MM.1S (cell line): ENCODE measurements at regions not wholly inside any gene's neighbourhood (a gene's known extent, or its start where the extent isn't known, plus 50 kb on each side); places are given as distances from the start of the nearest gene placed in this dataset.
A peak's percentile ranks its signal among the peaks of the same experiment; 100 is the strongest.
"Not testable (repeated sequence)": the region's sequence is repeated elsewhere in the genome, so short reads cannot be mapped to it uniquely, and the experiment has no call there.

Experiments
- DNase-seq: peaks from one replicate; pipeline ENCODE4 v3.0.0-alpha.2; 2015
- H2AFZ ChIP-seq: fragments of 300-600 bp; sonication (generic); 2 replicates; pipeline ENCODE4 v1.6.0; 2016; ENCODE audit warnings: antibody characterized with exemption, low read length
- H3F3A ChIP-seq: fragments of 300-600 bp; sonication (generic); 2 replicates; pipeline ENCODE4 v1.6.1; 2016; ENCODE audit warnings: mild to moderate bottlenecking, antibody characterized with exemption, low read length, moderate library complexity, mixed read lengths; ENCODE audit not compliant: insufficient read depth
- H3K27ac ChIP-seq: fragments of 300-600 bp; sonication (generic); 2 replicates; pipeline ENCODE4 v1.5.1; 2016; ENCODE audit warnings: mild to moderate bottlenecking, low read length
- H3K27me3 ChIP-seq: fragments of 300-600 bp; sonication (generic); replicated peaks from 2 replicates; pipeline ENCODE4 v1.6.0; 2016; ENCODE audit warnings: low read length; ENCODE audit not compliant: insufficient read depth
- H3K36me3 ChIP-seq: fragments of 300-600 bp; sonication (generic); replicated peaks from 2 replicates; pipeline ENCODE4 v1.6.1; 2016; ENCODE audit warnings: mild to moderate bottlenecking, low read length, mixed read lengths; ENCODE audit not compliant: insufficient read depth
- H3K4me1 ChIP-seq: fragments of 300-600 bp; sonication (generic); 2 replicates; pipeline ENCODE4 v1.6.1; 2016; ENCODE audit warnings: low read length, mixed read lengths
- H3K4me2 ChIP-seq: fragments of 300-600 bp; sonication (generic); 2 replicates; pipeline ENCODE4 v1.6.0; 2016; ENCODE audit warnings: low read depth, low read length
- H3K4me3 ChIP-seq: fragments of 300-600 bp; sonication (generic); 2 replicates; pipeline ENCODE4 v1.5.1; 2016; ENCODE audit warnings: low read length, mixed read lengths
- H3K79me2 ChIP-seq: fragments of 300-600 bp; sonication (generic); 2 replicates; pipeline ENCODE4 v1.6.1; 2016; ENCODE audit warnings: mixed run types, low read length, mixed read lengths
- H3K9ac ChIP-seq: fragments of 300-600 bp; sonication (generic); 2 replicates; pipeline ENCODE4 v1.6.1; 2016; ENCODE audit warnings: low read length, mixed read lengths
- H3K9me2 ChIP-seq: fragments of 300-600 bp; sonication (generic); replicated peaks from 2 replicates; pipeline ENCODE4 v1.6.1; 2016; ENCODE audit warnings: mild to moderate bottlenecking, low read length, mixed read lengths; ENCODE audit not compliant: insufficient read depth
- H3K9me3 ChIP-seq: fragments of 300-600 bp; sonication (generic); replicated peaks from 2 replicates; pipeline ENCODE4 v1.6.1; 2016; ENCODE audit warnings: mild to moderate bottlenecking, low read length, mixed read lengths; ENCODE audit not compliant: insufficient read depth
- H4K20me1 ChIP-seq: fragments of 300-600 bp; sonication (generic); 2 replicates; pipeline ENCODE4 v1.6.1; 2016; ENCODE audit warnings: mild to moderate bottlenecking, low read length, moderate library complexity, mixed read lengths; ENCODE audit not compliant: insufficient read depth
- EZH2 ChIP-seq: fragments of 300-600 bp; sonication (generic); optimal IDR thresholded peaks from 2 replicates; pipeline ENCODE3; 2017; ENCODE audit warnings: low read depth, mild to moderate bottlenecking, antibody characterized with exemption, low read length, mixed read lengths
- EZH2phosphoT487 ChIP-seq: fragments of 300-600 bp; sonication (generic); IDR thresholded peaks from 2 replicates; pipeline ENCODE4 v1.6.1; 2018; ENCODE audit warnings: antibody characterized with exemption, low read length
- TF ChIP-seq, protein P1 (sequence below): fragments of 300-600 bp; sonication (generic); IDR thresholded peaks from 2 replicates; pipeline ENCODE4 v1.5.1; 2016; ENCODE audit warnings: antibody characterized with exemption, low read length, mixed read lengths

DNA sequence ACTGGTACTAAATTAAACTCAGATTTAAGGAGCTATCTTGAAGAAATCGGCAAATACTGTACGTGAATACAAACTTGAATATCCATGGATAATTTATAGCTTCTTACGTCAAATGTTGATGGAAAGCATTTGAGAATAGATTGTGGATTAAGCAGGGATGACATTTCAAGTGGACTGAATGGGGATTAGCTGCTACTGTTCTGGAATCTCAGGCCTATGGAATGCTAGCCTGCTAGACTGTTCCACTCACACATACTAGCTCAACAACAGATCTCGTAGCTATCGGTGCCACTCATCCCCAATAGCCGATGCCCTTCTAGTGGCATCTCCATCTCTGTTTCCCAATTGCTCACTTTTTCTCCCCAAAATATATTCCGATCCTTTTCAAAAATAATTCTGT lies 62.0 kb upstream of the USP25 start:
- H3K4me3 ChIP-seq = no peak overlapping the region
- H3K79me2 ChIP-seq = no peaks in the 10 kb centered on the region
- no peaks in the 10 kb centered on the region for H3K9me3 ChIP-seq
- no peaks in the 10 kb centered on the region for H3K9me2 ChIP-seq
- H3F3A ChIP-seq = no peaks in the 10 kb centered on the region
- no peak overlapping the region for H2AFZ ChIP-seq
- no peak overlapping the region for H3K4me2 ChIP-seq
- H3K27ac ChIP-seq = no peak overlapping the region
- H3K36me3 ChIP-seq = no peaks in the 10 kb centered on the region
- H3K27me3 ChIP-seq = no peaks in the 10 kb centered on the region
- no peak for TF ChIP-seq EZH2phosphoT487
- TF ChIP-seq EZH2 = no peak
- TF ChIP-seq, protein P1, sequence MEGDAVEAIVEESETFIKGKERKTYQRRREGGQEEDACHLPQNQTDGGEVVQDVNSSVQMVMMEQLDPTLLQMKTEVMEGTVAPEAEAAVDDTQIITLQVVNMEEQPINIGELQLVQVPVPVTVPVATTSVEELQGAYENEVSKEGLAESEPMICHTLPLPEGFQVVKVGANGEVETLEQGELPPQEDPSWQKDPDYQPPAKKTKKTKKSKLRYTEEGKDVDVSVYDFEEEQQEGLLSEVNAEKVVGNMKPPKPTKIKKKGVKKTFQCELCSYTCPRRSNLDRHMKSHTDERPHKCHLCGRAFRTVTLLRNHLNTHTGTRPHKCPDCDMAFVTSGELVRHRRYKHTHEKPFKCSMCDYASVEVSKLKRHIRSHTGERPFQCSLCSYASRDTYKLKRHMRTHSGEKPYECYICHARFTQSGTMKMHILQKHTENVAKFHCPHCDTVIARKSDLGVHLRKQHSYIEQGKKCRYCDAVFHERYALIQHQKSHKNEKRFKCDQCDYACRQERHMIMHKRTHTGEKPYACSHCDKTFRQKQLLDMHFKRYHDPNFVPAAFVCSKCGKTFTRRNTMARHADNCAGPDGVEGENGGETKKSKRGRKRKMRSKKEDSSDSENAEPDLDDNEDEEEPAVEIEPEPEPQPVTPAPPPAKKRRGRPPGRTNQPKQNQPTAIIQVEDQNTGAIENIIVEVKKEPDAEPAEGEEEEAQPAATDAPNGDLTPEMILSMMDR = no peak
- no peaks in the 10 kb centered on the region for H4K20me1 ChIP-seq
- no peak for DNase-seq
- no peaks in the 10 kb centered on the region for H3K4me1 ChIP-seq
- no peak overlapping the region for H3K9ac ChIP-seq

DNA sequence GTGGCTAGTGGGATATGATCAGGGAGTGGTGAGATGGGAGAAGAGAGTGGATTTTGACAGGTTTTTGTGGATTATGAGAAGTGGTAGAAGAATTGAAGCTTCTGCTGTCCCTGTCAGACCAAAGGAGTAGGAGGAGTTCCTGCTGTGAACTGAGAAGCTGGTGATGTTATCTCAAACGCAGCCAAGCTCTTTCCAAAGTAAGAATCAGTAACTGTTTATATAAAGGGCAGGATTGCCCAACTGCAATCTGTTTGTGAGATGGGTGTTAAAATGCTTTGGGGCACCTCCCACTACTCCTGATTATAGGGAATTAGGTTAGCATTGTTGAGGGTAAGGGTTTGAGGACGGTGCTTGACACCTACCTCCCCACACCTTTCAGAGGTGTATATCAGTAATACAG lies 60.5 kb upstream of the USP25 start:
- Histone ChIP-seq H3K79me2 (no peaks in the 10 kb centered on the region), H3F3A (no peaks in the 10 kb centered on the region), H4K20me1 (no peaks in the 10 kb centered on the region), H3K4me1 (no peaks in the 10 kb centered on the region), H3K4me2 (no peak overlapping the region), H3K27ac (no peak overlapping the region), H3K4me3 (no peak overlapping the region), H3K9ac (no peak overlapping the region), H3K36me3 (no peaks in the 10 kb centered on the region), H3K9me3 (no peaks in the 10 kb centered on the region), H2AFZ (no peak overlapping the region), H3K27me3 (no peaks in the 10 kb centered on the region), H3K9me2 (no peaks in the 10 kb centered on the region)
- DNase-seq = no peak
- TF ChIP-seq EZH2phosphoT487 (no peak), EZH2 (no peak)
- TF ChIP-seq, protein P1 = no peak

DNA sequence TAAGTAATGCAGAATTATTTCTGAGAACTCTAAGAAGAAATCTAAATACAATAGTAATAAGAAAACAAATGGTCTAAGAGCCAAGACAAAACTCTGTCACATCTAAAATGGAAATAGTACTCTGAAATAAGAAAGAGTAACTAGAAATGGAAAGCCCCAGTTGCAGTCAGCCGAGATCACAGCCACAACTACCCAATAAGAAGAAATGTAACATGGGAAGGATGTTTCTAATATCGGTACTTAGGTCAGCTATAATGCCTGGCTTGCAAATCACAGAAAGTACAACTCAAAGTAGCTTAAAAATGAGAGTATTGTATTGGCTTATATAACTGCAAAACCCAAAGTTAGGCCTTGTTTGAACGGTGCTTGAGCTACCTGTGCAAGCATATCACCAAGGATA lies 58.6 kb upstream of the USP25 start:
- no peak overlapping the region for H3K9ac ChIP-seq
- H3K9me2 ChIP-seq = no peaks in the 10 kb centered on the region
- no peaks in the 10 kb centered on the region for H4K20me1 ChIP-seq
- no peaks in the 10 kb centered on the region for H3K9me3 ChIP-seq
- H3K36me3 ChIP-seq = no peaks in the 10 kb centered on the region
- H3K27me3 ChIP-seq = no peaks in the 10 kb centered on the region
- no peaks in the 10 kb centered on the region for H3K79me2 ChIP-seq
- DNase-seq = peak; percentile 65
- no peak overlapping the region for H3K27ac ChIP-seq
- no peak for TF ChIP-seq EZH2
- no peak for TF ChIP-seq EZH2phosphoT487
- TF ChIP-seq, protein P1 = no peak
- no peaks in the 10 kb centered on the region for H3K4me1 ChIP-seq
- 0 out of 2 replicates have a peak overlapping the region, but pooled peaks have one; percentile 10 for H2AFZ ChIP-seq
- H3K4me2 ChIP-seq = no peak overlapping the region
- no peak overlapping the region for H3K4me3 ChIP-seq
- no peaks in the 10 kb centered on the region for H3F3A ChIP-seq

DNA sequence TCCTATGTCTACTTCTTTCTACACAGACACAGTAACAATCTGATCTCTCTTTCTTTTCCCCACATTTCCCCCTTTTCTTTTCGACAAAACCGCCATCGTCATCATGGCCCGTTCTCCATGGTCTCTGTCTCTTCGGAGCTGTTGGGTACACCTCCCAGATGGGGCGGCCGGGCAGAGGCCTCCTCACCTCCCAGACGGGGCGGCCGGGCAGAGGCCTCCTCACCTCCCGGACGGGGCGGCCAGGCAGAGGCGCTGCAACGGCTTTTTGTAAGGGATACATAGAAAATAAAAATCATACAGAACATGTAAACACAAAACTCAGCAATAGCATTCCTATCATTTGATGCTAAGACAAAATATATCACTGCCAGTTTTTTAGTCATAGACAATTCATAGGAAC lies 57.2 kb upstream of the USP25 start:
- not testable (repeated sequence) for H3K4me2 ChIP-seq, H3K4me3 ChIP-seq, H3K36me3 ChIP-seq, H3K27me3 ChIP-seq, H3K79me2 ChIP-seq, H3K9me3 ChIP-seq, H3K9ac ChIP-seq, H2AFZ ChIP-seq, H3K9me2 ChIP-seq, H3F3A ChIP-seq, H4K20me1 ChIP-seq, H3K27ac ChIP-seq, DNase-seq, H3K4me1 ChIP-seq
